ENCODE measurements at regions not wholly inside any gene's neighbourhood (a gene's known extent, or its start where the extent isn't known, plus 50 kb on each side); places are given as distances from the start of the nearest gene placed in this dataset.

DNA sequence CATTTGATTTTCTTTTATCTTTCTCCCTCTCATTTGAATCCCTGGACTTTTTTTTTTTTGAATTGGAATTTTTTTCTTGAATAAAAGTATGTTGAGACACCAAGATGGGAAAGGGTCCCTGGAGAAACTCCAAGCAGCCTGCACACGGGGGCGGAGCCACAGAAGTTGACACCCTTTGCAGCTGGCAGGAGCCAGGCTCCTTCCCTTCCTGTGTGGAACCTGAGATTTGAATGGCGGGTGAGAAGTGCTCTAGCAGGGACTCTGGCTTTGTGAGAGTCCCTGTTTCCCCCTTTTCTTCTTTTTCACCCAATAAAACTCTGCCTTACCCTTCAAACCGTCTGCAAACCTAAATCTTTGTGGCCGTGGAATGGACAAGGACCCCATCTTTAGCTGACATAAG lies 1381.0 kb upstream of the MIR17HG start:
- H3K4me3 Mint-ChIP-seq: no peak overlapping the region
- H3K4me1 Mint-ChIP-seq: no peaks in the 10 kb centered on the region
- no peaks in the 10 kb centered on the region for H3K27me3 Mint-ChIP-seq
- ChIA-PET POLR2A (no interaction called here), CTCF (no interaction called here)
- peaks cover 17% of the 10 kb centered on the region for H3K9me3 Mint-ChIP-seq
- ATAC-seq (ENCODE audit: low read depth) (no peak), DNase-seq (no peak)
- H3K36me3 Mint-ChIP-seq (ENCODE audit: low read depth): no peaks in the 10 kb centered on the region
- TF ChIP-seq, protein P1, sequence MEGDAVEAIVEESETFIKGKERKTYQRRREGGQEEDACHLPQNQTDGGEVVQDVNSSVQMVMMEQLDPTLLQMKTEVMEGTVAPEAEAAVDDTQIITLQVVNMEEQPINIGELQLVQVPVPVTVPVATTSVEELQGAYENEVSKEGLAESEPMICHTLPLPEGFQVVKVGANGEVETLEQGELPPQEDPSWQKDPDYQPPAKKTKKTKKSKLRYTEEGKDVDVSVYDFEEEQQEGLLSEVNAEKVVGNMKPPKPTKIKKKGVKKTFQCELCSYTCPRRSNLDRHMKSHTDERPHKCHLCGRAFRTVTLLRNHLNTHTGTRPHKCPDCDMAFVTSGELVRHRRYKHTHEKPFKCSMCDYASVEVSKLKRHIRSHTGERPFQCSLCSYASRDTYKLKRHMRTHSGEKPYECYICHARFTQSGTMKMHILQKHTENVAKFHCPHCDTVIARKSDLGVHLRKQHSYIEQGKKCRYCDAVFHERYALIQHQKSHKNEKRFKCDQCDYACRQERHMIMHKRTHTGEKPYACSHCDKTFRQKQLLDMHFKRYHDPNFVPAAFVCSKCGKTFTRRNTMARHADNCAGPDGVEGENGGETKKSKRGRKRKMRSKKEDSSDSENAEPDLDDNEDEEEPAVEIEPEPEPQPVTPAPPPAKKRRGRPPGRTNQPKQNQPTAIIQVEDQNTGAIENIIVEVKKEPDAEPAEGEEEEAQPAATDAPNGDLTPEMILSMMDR (IDR thresholded peaks at IDR 0.05): no peak
- H3K27ac Mint-ChIP-seq: no peak overlapping the region
- intact Hi-C loops (cut with micrococcal nuclease): no loop called here

DNA sequence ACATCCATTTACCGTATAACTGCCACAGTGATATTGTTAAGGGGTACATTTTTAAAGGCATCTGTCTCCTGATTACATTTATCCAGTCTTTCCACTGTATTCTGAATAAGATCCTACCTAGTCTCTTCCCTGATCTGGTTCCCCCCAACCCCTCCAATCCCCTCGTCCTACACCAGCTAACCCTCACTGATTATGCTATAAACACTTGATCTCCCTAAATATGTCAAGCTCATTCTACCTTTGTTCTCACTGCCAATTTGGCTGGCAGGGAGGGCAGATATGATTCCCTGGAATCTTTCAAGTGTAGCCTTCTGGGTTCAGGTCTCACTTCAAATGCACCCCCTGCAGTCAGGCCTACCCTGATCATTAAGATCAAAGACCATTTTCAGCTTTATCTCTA lies 1379.8 kb upstream of the MIR17HG start:
- no peaks in the 10 kb centered on the region for H3K4me1 Mint-ChIP-seq
- H3K27me3 Mint-ChIP-seq: no peaks in the 10 kb centered on the region
- no peak overlapping the region for H3K4me3 Mint-ChIP-seq
- no peaks in the 10 kb centered on the region for H3K36me3 Mint-ChIP-seq (ENCODE audit: low read depth)
- POLR2A ChIA-PET: no interaction called here
- no peak overlapping the region for H3K27ac Mint-ChIP-seq
- TF ChIP-seq, protein P1 (IDR thresholded peaks at IDR 0.05): no peak
- H3K9me3 Mint-ChIP-seq: peaks cover 17% of the 10 kb centered on the region
- intact Hi-C loops (cut with micrococcal nuclease): no loop called here
- ATAC-seq (ENCODE audit: low read depth): no peak
- CTCF ChIA-PET: no interaction called here
- DNase-seq: no peak

DNA sequence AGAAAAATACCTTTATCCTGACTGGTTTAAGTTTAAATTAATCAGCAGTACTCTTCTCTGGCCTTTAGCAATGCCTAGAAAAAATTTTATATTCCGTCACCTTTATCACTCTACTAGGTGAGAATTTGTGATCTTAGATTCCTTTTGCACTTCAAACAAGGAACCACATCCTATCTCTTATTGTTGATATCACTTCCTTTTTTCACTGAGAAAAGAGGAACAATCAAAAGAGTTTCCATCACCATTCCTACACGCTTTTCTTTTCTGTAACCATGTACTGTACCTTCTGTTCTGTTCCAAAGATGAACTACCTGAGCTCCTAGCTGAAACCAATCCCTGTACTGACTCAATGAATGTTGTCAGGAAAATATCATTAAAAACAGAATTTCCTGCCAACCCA lies 1379.0 kb upstream of the MIR17HG start:
- CTCF ChIA-PET: no interaction called here
- POLR2A ChIA-PET: no interaction called here
- intact Hi-C loops (cut with micrococcal nuclease): no loop called here
- DNase-seq: no peak
- no peaks in the 10 kb centered on the region for H3K27me3 Mint-ChIP-seq
- H3K4me3 Mint-ChIP-seq: no peak overlapping the region
- TF ChIP-seq, protein P1 (IDR thresholded peaks at IDR 0.05): no peak
- H3K36me3 Mint-ChIP-seq (ENCODE audit: low read depth): no peaks in the 10 kb centered on the region
- peaks cover 17% of the 10 kb centered on the region for H3K9me3 Mint-ChIP-seq
- H3K4me1 Mint-ChIP-seq: no peaks in the 10 kb centered on the region
- ATAC-seq (ENCODE audit: low read depth): no peak
- H3K27ac Mint-ChIP-seq: no peak overlapping the region

DNA sequence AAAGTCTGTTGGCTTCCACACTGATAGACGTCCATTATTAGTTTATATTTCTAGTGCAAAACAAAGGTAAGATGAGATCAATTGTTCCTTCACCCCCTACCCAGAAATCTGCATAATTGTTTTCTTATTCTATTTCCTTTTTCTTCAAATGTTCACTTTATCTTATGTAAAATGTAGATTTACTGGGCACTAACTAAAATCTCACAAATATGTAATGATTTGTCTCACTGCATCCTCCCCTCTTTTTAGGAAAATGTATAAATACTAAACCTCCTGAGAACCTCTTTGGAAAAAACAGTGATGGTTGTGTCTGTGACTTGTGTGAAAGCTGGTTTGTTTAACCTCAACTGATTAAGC lies 1377.2 kb upstream of the MIR17HG start:
- Mint-ChIP-seq H3K9me3 (peaks cover 15% of the 10 kb centered on the region), H3K27ac (no peak overlapping the region), H3K36me3 (ENCODE audit: low read depth) (no peaks in the 10 kb centered on the region), H3K27me3 (no peaks in the 10 kb centered on the region), H3K4me1 (no peaks in the 10 kb centered on the region), H3K4me3 (no peak overlapping the region)
- DNase-seq: no peak
- ChIA-PET POLR2A (no interaction called here), CTCF (no interaction called here)
- intact Hi-C loops (cut with micrococcal nuclease): no loop called here
- no peak for ATAC-seq (ENCODE audit: low read depth)
- TF ChIP-seq, protein P1 (IDR thresholded peaks at IDR 0.05): no peak

DNA sequence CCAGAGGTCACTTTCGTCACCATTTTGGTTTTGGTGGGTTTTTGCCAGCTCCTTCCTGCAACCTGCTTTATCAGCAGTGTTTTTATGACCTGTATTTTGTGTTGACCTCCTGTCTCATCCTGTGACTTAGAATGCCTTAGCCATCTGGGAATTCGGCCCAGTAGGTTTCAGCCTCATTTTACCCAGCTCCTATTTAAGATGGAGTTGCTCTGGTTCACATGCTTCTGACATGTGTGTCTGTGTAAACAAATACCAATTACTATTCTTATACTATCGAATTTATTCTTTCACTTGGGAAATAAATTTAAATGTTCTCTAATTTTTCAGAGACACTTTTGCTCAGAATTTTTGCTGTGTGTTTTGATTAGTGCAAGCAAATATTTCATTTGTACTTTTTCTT lies 1370.3 kb upstream of the MIR17HG start:
- Mint-ChIP-seq H3K36me3 (ENCODE audit: low read depth) (no peaks in the 10 kb centered on the region), H3K27me3 (no peaks in the 10 kb centered on the region), H3K9me3 (no peaks in the 10 kb centered on the region), H3K27ac (no peak overlapping the region), H3K4me1 (no peaks in the 10 kb centered on the region), H3K4me3 (no peak overlapping the region)
- TF ChIP-seq, protein P1 (IDR thresholded peaks at IDR 0.05): no peak
- CTCF ChIA-PET: no interaction called here
- DNase-seq: no peak
- POLR2A ChIA-PET: no interaction called here
- intact Hi-C loops (cut with micrococcal nuclease): no loop called here
- ATAC-seq (ENCODE audit: low read depth): no peak
